GM23248 (cell line): ENCODE measurements at regions not wholly inside any gene's neighbourhood (a gene's known extent, or its start where the extent isn't known, plus 50 kb on each side); places are given as distances from the start of the nearest gene placed in this dataset.

ENCODE experiments used
- EZH2 ChIP-seq: fragments of 200-600 bp; sonication (generic); IDR thresholded peaks from 2 replicates; pipeline ENCODE4 v1.6.1; 2018; ENCODE audit warnings: antibody characterized with exemption, mild to moderate bottlenecking; ENCODE audit not compliant: insufficient read depth, poor library complexity, severe bottlenecking
- EZH2phosphoT487 ChIP-seq: fragments of 200-600 bp; sonication (generic); IDR thresholded peaks from 2 replicates; pipeline ENCODE4 v1.6.1; 2018; ENCODE audit warnings: antibody characterized with exemption, moderate library complexity, mild to moderate bottlenecking, low read depth; ENCODE audit not compliant: insufficient read depth

- no peak for TF ChIP-seq EZH2phosphoT487
- TF ChIP-seq EZH2 = no peak
Measured at GRCh38 chr4:158962393-158962792, 140.5 kb upstream of the RAPGEF2 start.
